ENCODE measurements at regions not wholly inside any gene's neighbourhood (a gene's known extent, or its start where the extent isn't known, plus 50 kb on each side); places are given as distances from the start of the nearest gene placed in this dataset.
"Not testable (repeated sequence)": the region's sequence is repeated elsewhere in the genome, so short reads cannot be mapped to it uniquely, and the experiment has no call there.

GRCh38 chr4:101415962-101416361 is 68.6 kb upstream of the PPP3CA start:
- no peak for DNase-seq

GRCh38 chr4:101414496-101414895 is 67.2 kb upstream of the PPP3CA start:
- DNase-seq = no peak

GRCh38 chr4:101411926-101412325 is 64.6 kb upstream of the PPP3CA start:
- no peak for DNase-seq

GRCh38 chr4:101411281-101411910 is 64.1 kb upstream of the PPP3CA start:
- DNase-seq = not testable (repeated sequence)

- no peak for DNase-seq
These were observed 52.8 kb upstream of the PPP3CA start for GRCh38 chr4:101400096-101400495.

GRCh38 chr4:101398807-101399206 is 51.5 kb upstream of the PPP3CA start:
- DNase-seq = no peak
